Gastroesophageal sphincter (tissue), 4 donors: ENCODE measurements at regions not wholly inside any gene's neighbourhood (a gene's known extent, or its start where the extent isn't known, plus 50 kb on each side); places are given as distances from the start of the nearest gene placed in this dataset.

Experiments
- ATAC-seq: fragments of 150-250 bp; one replicate; pipeline ENCODE4 v1.9.1; 2016; ENCODE audit warnings: mild to moderate bottlenecking, moderate library complexity
- H3K27ac ChIP-seq, 4 donors: fragments of 200-600 bp; sonication (generic) in 3 of 4; 1 replicate in 3 of 4; 2 replicates in 1 of 4; pipeline ENCODE4 v1.5.1; 2016 to 2019
- H3K27me3 ChIP-seq: fragments of 200-600 bp; sonication (generic); one replicate; pipeline ENCODE4 v1.5.1; 2019
- H3K36me3 ChIP-seq, 2 donors: fragments of 200-600 bp; sonication (generic); one replicate each; pipeline ENCODE4 v1.5.1; 2019; ENCODE audit warnings: control low read depth in 1 of 2
- H3K4me1 ChIP-seq, 3 donors: fragments of 200-600 bp; sonication (generic); 1 replicate in 2 of 3; 2 replicates in 1 of 3; pipeline ENCODE4 v1.5.1; 2016 to 2019; ENCODE audit warnings: control low read depth in 2 of 3
- H3K4me3 ChIP-seq, 2 donors: fragments of 200-600 bp; sonication (generic); one replicate each; pipeline ENCODE4 v1.5.1; 2019; ENCODE audit warnings: mild to moderate bottlenecking in 1 of 2, moderate library complexity in 1 of 2
- H3K9me3 ChIP-seq, 3 donors: fragments of 200-600 bp; sonication (generic); one replicate each; pipeline ENCODE4 v1.5.1; 2017 to 2019; ENCODE audit warnings: control low read depth in 2 of 3
- CTCF ChIP-seq, 4 experiments: fragments of 200-600 bp in 2 of 4; fragments of 450-650 bp in 2 of 4; sonication (generic) in 1 of 4; IDR thresholded peaks; one replicate each; pipeline ENCODE4 v1.5.1; 2017 to 2019; ENCODE audit warnings: antibody characterized with exemption in 4 of 4, mild to moderate bottlenecking in 2 of 4, moderate library complexity in 2 of 4
- EP300 ChIP-seq: sonication (generic); formaldehyde crosslinking; IDR thresholded peaks from one replicate; pipeline ENCODE4 v1.6.1; 2017; ENCODE audit warnings: antibody characterized with exemption, mild to moderate bottlenecking
- POLR2A ChIP-seq, 2 donors: fragments of 450-650 bp; IDR thresholded peaks; one replicate each; pipeline ENCODE4 v1.6.1; 2017; ENCODE audit warnings: antibody characterized with exemption in 2 of 2, mild to moderate bottlenecking in 2 of 2, moderate library complexity in 1 of 2
- POLR2AphosphoS5 ChIP-seq: sonication (generic); formaldehyde crosslinking; IDR thresholded peaks from one replicate; pipeline ENCODE4 v1.6.1; 2017; ENCODE audit warnings: antibody characterized with exemption
- WGBS, 2 donors: methylation state at CpG; one replicate each; pipeline ENCODE4 v1.1.5; 2018; ENCODE audit warnings: low coverage in 1 of 2; 5-methylcytosine and 5-hydroxymethylcytosine counted together

GRCh38 chr14:101225157-101226152, 321.9 kb upstream of the RTL1 start:
- H3K27ac ChIP-seq = no peak overlapping the region
- WGBS, 2 donors = 92% methylated on average over 2 of the region's 28 CpGs; no CpG with 5 or more reads in 1 of the 2 donors
- H3K4me1 ChIP-seq = no peaks in the 10 kb centered on the region
- peaks cover 0 to 7% (median 0%) of the 10 kb centered on the region in 3 donors for H3K9me3 ChIP-seq
- H3K36me3 ChIP-seq = no peaks in the 10 kb centered on the region
- no peak for TF ChIP-seq EP300
- no peak for TF ChIP-seq POLR2A (IDR thresholded peaks at IDR 0.05)
- TF ChIP-seq CTCF (IDR thresholded peaks at IDR 0.05) = no peak
- no peak for TF ChIP-seq POLR2AphosphoS5
- no peak for ATAC-seq
- H3K27me3 ChIP-seq = no peaks in the 10 kb centered on the region
- H3K4me3 ChIP-seq = no peak overlapping the region

DNA sequence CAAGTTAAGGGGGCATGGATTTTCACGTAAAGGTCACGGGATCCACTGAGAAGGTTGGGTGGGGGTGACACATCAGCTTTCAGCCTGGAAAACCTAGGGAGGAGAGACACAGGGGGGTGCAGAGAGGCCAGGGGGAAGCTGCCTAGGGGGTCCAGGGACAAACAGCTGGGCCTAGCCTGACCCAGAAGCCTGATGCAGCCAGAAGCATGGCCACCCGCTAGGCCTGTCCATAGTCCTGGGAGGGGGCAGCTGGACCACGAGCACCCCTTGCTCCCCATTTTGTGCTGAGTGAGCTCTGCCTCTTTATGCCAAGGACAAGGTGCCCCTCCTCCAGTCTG, 322.7 kb upstream of the RTL1 start:
- Histone ChIP-seq H3K4me1 (no peaks in the 10 kb centered on the region), H3K27ac (no peak overlapping the region), H3K9me3 (peaks cover 0 to 7% (median 0%) of the 10 kb centered on the region in 3 donors), H3K27me3 (no peaks in the 10 kb centered on the region), H3K4me3 (no peak overlapping the region), H3K36me3 (no peaks in the 10 kb centered on the region)
- TF ChIP-seq POLR2AphosphoS5 (no peak), CTCF (IDR thresholded peaks at IDR 0.05) (no peak), EP300 (no peak), POLR2A (IDR thresholded peaks at IDR 0.05) (no peak)
- no peak for ATAC-seq
- no CpG with 5 or more reads among the region's 4 CpGs for WGBS, 2 donors

- TF ChIP-seq CTCF (IDR thresholded peaks at IDR 0.05) (no peak), POLR2AphosphoS5 (no peak), POLR2A (IDR thresholded peaks at IDR 0.05) (no peak), EP300 (no peak)
- Histone ChIP-seq H3K4me3 (no peak overlapping the region), H3K9me3 (peaks cover 0 to under 1% (median 0%) of the 10 kb centered on the region in 3 donors), H3K4me1 (no peaks in the 10 kb centered on the region), H3K36me3 (no peaks in the 10 kb centered on the region), H3K27me3 (no peaks in the 10 kb centered on the region), H3K27ac (no peak overlapping the region)
- WGBS, 2 donors = 42 to 100% methylated on average over 1 to 2 of the region's 27 CpGs
- ATAC-seq = no peak
These were observed 323.3 kb upstream of the RTL1 start for GRCh38 chr14:101226603-101227425.

GRCh38 chr14:101227611-101228594, 324.4 kb upstream of the RTL1 start:
- Histone ChIP-seq H3K9me3 (no peaks in the 10 kb centered on the region), H3K27me3 (no peaks in the 10 kb centered on the region), H3K4me3 (no peak overlapping the region), H3K36me3 (no peaks in the 10 kb centered on the region), H3K4me1 (peaks cover 0 to 2% (median 0%) of the 10 kb centered on the region in 3 donors), H3K27ac (no peak overlapping the region)
- ATAC-seq = no peak
- TF ChIP-seq EP300 (no peak), POLR2AphosphoS5 (no peak), POLR2A (IDR thresholded peaks at IDR 0.05) (no peak), CTCF (IDR thresholded peaks at IDR 0.05) (no peak)
- 85 to 91% methylated on average over 20 of the region's 41 CpGs for WGBS, 2 donors
